NB4 (cell line): ENCODE measurements at regions not wholly inside any gene's neighbourhood (a gene's known extent, or its start where the extent isn't known, plus 50 kb on each side); places are given as distances from the start of the nearest gene placed in this dataset.

Experiments
- DNase-seq: peaks from one replicate; pipeline ENCODE4 v3.0.0; 2010; ENCODE audit warnings: low read depth
- H3K4me3 ChIP-seq: one replicate; pipeline ENCODE4 v1.5.1; 2011; ENCODE audit warnings: mild to moderate bottlenecking, low read depth, low read length, moderate library complexity
- MYC ChIP-seq: IDR thresholded peaks from 2 replicates; pipeline ENCODE4 v1.6.1; 2011; ENCODE audit warnings: low read depth, low read length
- POLR2A ChIP-seq: IDR thresholded peaks from 2 replicates; pipeline ENCODE4 v1.6.1; 2011; ENCODE audit warnings: mild to moderate bottlenecking; ENCODE audit not compliant: insufficient read length; ENCODE audit errors: extremely low read depth
- TF ChIP-seq, protein P1 (sequence below): IDR thresholded peaks from one replicate; pipeline ENCODE4 v1.5.1; 2012; ENCODE audit warnings: low read depth, low read length
- TF ChIP-seq, protein P2 (sequence below): IDR thresholded peaks from 2 replicates; pipeline ENCODE4 v1.6.1; 2011; ENCODE audit warnings: low read depth, low read length

DNA sequence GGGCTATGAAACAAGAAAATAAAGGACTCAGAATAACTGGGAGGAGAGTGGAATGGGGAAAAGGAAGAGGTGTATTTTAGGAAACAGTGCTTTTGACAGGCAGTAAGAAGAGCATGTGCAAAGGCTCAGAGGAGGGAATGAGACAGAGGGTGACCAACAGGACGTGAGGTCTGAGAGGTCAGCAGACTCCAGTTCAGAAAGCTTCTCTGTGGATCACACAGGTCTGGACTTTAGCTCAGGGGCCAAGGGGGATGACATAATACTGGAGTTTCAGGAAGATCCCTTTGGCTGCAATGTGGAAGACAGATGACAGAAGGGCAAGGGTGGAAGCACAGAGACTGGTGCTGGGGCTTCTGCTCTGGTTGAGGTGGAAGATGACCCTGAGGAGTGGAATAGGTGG is 489.9 kb upstream of the CDH5 start:
- DNase-seq, result no peak
- no peak overlapping the region for H3K4me3 ChIP-seq
- TF ChIP-seq MYC (no peak), POLR2A (no peak)
- TF ChIP-seq, protein P1, sequence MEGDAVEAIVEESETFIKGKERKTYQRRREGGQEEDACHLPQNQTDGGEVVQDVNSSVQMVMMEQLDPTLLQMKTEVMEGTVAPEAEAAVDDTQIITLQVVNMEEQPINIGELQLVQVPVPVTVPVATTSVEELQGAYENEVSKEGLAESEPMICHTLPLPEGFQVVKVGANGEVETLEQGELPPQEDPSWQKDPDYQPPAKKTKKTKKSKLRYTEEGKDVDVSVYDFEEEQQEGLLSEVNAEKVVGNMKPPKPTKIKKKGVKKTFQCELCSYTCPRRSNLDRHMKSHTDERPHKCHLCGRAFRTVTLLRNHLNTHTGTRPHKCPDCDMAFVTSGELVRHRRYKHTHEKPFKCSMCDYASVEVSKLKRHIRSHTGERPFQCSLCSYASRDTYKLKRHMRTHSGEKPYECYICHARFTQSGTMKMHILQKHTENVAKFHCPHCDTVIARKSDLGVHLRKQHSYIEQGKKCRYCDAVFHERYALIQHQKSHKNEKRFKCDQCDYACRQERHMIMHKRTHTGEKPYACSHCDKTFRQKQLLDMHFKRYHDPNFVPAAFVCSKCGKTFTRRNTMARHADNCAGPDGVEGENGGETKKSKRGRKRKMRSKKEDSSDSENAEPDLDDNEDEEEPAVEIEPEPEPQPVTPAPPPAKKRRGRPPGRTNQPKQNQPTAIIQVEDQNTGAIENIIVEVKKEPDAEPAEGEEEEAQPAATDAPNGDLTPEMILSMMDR, result no peak
- TF ChIP-seq, protein P2, sequence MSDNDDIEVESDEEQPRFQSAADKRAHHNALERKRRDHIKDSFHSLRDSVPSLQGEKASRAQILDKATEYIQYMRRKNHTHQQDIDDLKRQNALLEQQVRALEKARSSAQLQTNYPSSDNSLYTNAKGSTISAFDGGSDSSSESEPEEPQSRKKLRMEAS, result no peak

- DNase-seq, result no peak
- TF ChIP-seq, protein P1, result no peak
- TF ChIP-seq POLR2A, result no peak
- TF ChIP-seq MYC, result no peak
- TF ChIP-seq, protein P2, result no peak
- H3K4me3 ChIP-seq, result no peak overlapping the region
Measured at GRCh38 chr16:65876056-65876408, 490.5 kb upstream of the CDH5 start.

DNA sequence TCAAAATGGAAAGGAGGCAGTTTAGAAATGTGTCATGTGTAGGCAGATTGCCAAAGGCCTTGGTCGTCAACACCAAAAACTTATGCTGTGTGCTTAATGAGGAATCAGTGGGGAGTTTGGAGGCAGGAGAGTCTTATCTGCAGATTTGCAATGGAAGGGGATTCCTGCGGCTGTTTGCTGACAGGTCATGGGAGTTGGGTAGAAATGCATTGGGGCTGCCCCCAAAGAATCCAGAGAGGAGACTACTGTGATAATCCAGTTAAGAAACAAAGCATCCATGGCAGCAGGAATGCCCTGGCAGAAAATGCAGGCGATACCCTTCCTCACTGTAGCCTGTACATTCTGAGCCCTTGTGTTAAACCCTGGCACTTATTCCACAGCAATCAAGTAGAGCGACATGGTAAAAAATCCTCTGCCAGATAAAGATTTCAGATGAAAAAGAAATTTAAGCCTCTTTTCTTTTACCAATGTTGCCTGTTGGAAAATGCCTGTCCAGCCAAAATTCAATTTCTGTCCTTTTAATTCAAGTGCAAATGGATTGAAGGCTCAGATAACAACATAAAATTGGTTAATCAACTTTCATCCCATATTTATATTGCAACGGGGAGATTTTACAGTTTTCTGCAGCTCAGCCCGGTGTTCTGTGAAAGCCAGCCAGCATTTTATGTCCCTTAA is 491.0 kb upstream of the CDH5 start:
- no peak overlapping the region for H3K4me3 ChIP-seq
- no peak for TF ChIP-seq MYC
- TF ChIP-seq, protein P2, result no peak
- TF ChIP-seq, protein P1, result no peak
- no peak for TF ChIP-seq POLR2A
- DNase-seq, result no peak

- no peak for DNase-seq
- TF ChIP-seq MYC, result no peak
- no peak for TF ChIP-seq POLR2A
- TF ChIP-seq, protein P2, result no peak
- TF ChIP-seq, protein P1, result no peak
- H3K4me3 ChIP-seq, result no peak overlapping the region
Measured at GRCh38 chr16:65869261-65869660, 497.2 kb upstream of the CDH5 start.

GRCh38 chr16:65867276-65867960 is 499.1 kb upstream of the CDH5 start:
- TF ChIP-seq, protein P1, result no peak
- TF ChIP-seq, protein P2, result no peak
- TF ChIP-seq MYC (no peak), POLR2A (no peak)
- DNase-seq, result peak; percentile 72

GRCh38 chr16:65863236-65863635 is 503.3 kb upstream of the CDH5 start:
- TF ChIP-seq, protein P1, result no peak
- TF ChIP-seq, protein P2, result no peak
- no peak for TF ChIP-seq POLR2A
- TF ChIP-seq MYC, result no peak
- H3K4me3 ChIP-seq, result no peak overlapping the region
- DNase-seq, result no peak

More at GRCh38 chr16:65867276-65867960, 499.1 kb upstream of the CDH5 start:
- H3K4me3 ChIP-seq, result no peak overlapping the region
